Peyer's patch (tissue), 4 donors: ENCODE measurements at regions not wholly inside any gene's neighbourhood (a gene's known extent, or its start where the extent isn't known, plus 50 kb on each side); places are given as distances from the start of the nearest gene placed in this dataset.

Experiments used
- POLR2A ChIP-seq, 2 donors: fragments of 450-650 bp; IDR thresholded peaks; one replicate each; pipeline ENCODE4 v1.5.1; 2017; ENCODE audit warnings: antibody characterized with exemption in 2 of 2, mild to moderate bottlenecking in 2 of 2, moderate library complexity in 2 of 2
- TF ChIP-seq, protein P1 (sequence below), 6 experiments: fragments of 450-650 bp in 4 of 6; fragments of 200-600 bp in 2 of 6; sonication (generic) in 1 of 6; IDR thresholded peaks; one replicate each; pipeline ENCODE4 v1.5.1; 2017 to 2019; ENCODE audit warnings: antibody characterized with exemption in 6 of 6, mild to moderate bottlenecking in 3 of 6, moderate library complexity in 1 of 6

DNA sequence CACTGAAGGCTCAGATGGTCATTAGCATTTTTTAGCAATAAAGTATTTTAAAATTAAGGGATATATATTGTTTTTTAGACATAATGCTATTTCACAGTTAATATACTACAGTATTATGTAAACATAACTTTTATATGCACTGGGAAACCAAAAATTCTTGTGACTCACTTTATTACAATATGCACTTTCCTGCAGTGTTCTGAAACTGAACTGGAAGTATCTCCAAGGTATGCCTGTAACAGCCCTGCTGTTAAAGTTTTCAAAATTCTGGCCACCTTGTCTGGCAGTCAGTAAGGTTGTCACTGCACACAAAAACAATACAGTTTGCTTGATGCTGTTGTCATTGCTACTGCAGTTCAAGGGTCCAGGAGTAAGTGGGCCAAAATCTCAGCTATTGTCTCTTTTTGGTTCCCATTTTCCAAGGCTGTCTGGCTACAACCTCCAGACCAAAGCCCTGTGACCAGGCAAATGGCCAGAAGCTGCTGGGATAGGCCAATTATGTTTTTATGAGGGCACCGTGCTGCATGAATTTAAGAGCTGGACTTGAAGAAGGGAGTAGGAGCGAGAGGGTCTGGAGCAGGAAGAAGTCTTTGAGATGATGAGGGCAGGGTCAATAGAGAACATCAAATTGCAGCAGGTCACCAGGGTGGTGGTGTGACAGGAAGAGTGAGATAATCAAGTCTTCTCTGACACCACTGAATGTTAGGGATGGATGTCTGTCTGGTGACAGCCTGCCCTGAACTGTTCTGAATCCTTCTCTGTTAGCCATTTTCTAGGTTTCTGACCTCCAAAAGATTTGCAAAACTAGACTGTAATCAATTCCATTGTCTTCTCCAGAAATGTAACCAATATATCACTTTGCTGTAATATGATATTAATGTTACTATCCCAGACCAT lies 82.3 kb upstream of the CACHD1 start:
- TF ChIP-seq, protein P1, sequence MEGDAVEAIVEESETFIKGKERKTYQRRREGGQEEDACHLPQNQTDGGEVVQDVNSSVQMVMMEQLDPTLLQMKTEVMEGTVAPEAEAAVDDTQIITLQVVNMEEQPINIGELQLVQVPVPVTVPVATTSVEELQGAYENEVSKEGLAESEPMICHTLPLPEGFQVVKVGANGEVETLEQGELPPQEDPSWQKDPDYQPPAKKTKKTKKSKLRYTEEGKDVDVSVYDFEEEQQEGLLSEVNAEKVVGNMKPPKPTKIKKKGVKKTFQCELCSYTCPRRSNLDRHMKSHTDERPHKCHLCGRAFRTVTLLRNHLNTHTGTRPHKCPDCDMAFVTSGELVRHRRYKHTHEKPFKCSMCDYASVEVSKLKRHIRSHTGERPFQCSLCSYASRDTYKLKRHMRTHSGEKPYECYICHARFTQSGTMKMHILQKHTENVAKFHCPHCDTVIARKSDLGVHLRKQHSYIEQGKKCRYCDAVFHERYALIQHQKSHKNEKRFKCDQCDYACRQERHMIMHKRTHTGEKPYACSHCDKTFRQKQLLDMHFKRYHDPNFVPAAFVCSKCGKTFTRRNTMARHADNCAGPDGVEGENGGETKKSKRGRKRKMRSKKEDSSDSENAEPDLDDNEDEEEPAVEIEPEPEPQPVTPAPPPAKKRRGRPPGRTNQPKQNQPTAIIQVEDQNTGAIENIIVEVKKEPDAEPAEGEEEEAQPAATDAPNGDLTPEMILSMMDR (IDR thresholded peaks at IDR 0.05), result no peak
- no peak for TF ChIP-seq POLR2A (IDR thresholded peaks at IDR 0.05)
